ENCODE measurements at regions not wholly inside any gene's neighbourhood (a gene's known extent, or its start where the extent isn't known, plus 50 kb on each side); places are given as distances from the start of the nearest gene placed in this dataset.

DNA sequence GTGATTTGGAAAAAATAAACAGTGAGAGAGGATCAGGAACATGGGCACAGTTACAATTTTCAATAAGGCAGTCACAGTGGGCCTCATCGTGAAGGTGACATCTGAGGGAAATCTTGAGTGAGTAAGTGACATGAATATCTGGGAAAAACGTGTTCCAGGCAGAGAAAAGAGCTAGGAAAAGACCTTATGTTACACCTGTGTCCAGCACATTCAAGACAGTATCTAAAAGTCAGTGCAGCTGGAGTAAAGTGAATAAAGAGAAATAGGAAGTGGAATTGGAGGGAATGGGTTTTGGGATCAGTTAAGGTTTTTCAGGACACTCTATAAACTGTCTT is 827.5 kb upstream of the FAT3 start:
- Histone ChIP-seq H3K9me3 (ENCODE audit: control insufficient read depth, insufficient read depth, low read length) (no peaks in the 10 kb centered on the region), H3K4me3 (ENCODE audit: insufficient read depth, low read depth, low read length) (no peak overlapping the region), H2BK15ac (ENCODE audit: low read depth, low read length) (no peak overlapping the region), H2AFZ (replicated peaks; ENCODE audit: low read length, poor library complexity) (no peak overlapping the region), H2AK5ac (ENCODE audit: low read depth, low read length) (no peak overlapping the region), H3K27me3 (ENCODE audit: control insufficient read depth, insufficient read depth, low read length) (no peaks in the 10 kb centered on the region), H3K56ac (ENCODE audit: extremely low read depth, insufficient read depth, low read length) (no peak overlapping the region), H2AK9ac (replicated peaks; ENCODE audit: low read depth, low read length, poor library complexity) (no peak overlapping the region), H3K23ac (ENCODE audit: low read depth, low read length) (no peak overlapping the region), H4K5ac (ENCODE audit: low read depth, low read length) (no peak overlapping the region), H3K4ac (ENCODE audit: low read depth, low read length) (no peak overlapping the region), H3K79me1 (ENCODE audit: low read depth in 1 of 2, low read length in 2 of 2) (no peaks in the 10 kb centered on the region), H4K8ac (ENCODE audit: low read depth in 2 of 2, low read length in 2 of 2) (no peak overlapping the region), H4K91ac (ENCODE audit: insufficient read depth, low read depth, low read length) (no peak overlapping the region), H3K36me3 (ENCODE audit: control insufficient read depth, insufficient read depth, low read length) (no peaks in the 10 kb centered on the region), H2BK120ac (ENCODE audit: low read depth, low read length) (no peak overlapping the region), H4K20me1 (ENCODE audit: insufficient read depth, low read length) (no peaks in the 10 kb centered on the region), H3K14ac (replicated peaks; ENCODE audit: low read depth, low read length) (no peak overlapping the region), H3K9me1 (ENCODE audit: insufficient read depth, low read length) (no peaks in the 10 kb centered on the region), H3K4me1 (ENCODE audit: control insufficient read depth, insufficient read depth, low read length) (no peaks in the 10 kb centered on the region), H2BK20ac (ENCODE audit: low read depth, low read length) (no peak overlapping the region), H3K4me2 (ENCODE audit: low read depth, low read length) (no peak overlapping the region), H2BK5ac (ENCODE audit: low read depth, low read length, poor library complexity, severe bottlenecking) (no peak overlapping the region), H3K9ac (ENCODE audit: low read depth, low read length) (no peak overlapping the region), H3K27ac (ENCODE audit: insufficient read depth, low read length) (no peak overlapping the region), H3K18ac (ENCODE audit: low read depth, low read length) (no peak overlapping the region)
- CTCF ChIA-PET = no interaction called here
- POLR2A ChIA-PET (ENCODE audit: unreplicated experiment) = no interaction called here
- TF ChIP-seq MAFK (IDR thresholded peaks at IDR 0.05; ENCODE audit: low read depth, low read length) (no peak), FOS (IDR thresholded peaks at IDR 0.05; ENCODE audit: low read depth, low read length) (no peak), CHD1 (IDR thresholded peaks at IDR 0.05; ENCODE audit: low read depth, low read length) (no peak), BHLHE40 (IDR thresholded peaks at IDR 0.05; ENCODE audit: low read depth, low read length) (no peak), SMC3 (IDR thresholded peaks at IDR 0.05; ENCODE audit: low read depth, low read length) (no peak), RFX5 (IDR thresholded peaks at IDR 0.05; ENCODE audit: low read depth, low read length) (no peak), NFE2L2 (IDR thresholded peaks at IDR 0.05; ENCODE audit: low read depth, low read length) (no peak), MAZ (IDR thresholded peaks at IDR 0.05; ENCODE audit: borderline replicate concordance, low read depth, low read length) (no peak), CEBPB (IDR thresholded peaks at IDR 0.05; ENCODE audit: low read depth, low read length) (no peak), RCOR1 (IDR thresholded peaks at IDR 0.05; ENCODE audit: insufficient replicate concordance, low read length) (no peak), RAD21 (IDR thresholded peaks at IDR 0.05; ENCODE audit: low read length) (no peak), MXI1 (IDR thresholded peaks at IDR 0.05; ENCODE audit: borderline replicate concordance, low read depth, low read length) (no peak), POLR2A (IDR thresholded peaks at IDR 0.05; ENCODE audit: low read depth, low read length) (no peak)
- TF ChIP-seq, protein P1, sequence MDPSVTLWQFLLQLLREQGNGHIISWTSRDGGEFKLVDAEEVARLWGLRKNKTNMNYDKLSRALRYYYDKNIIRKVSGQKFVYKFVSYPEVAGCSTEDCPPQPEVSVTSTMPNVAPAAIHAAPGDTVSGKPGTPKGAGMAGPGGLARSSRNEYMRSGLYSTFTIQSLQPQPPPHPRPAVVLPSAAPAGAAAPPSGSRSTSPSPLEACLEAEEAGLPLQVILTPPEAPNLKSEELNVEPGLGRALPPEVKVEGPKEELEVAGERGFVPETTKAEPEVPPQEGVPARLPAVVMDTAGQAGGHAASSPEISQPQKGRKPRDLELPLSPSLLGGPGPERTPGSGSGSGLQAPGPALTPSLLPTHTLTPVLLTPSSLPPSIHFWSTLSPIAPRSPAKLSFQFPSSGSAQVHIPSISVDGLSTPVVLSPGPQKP (IDR thresholded peaks at IDR 0.05; ENCODE audit: borderline replicate concordance, low read depth, low read length) = no peak
- TF ChIP-seq, protein P2, sequence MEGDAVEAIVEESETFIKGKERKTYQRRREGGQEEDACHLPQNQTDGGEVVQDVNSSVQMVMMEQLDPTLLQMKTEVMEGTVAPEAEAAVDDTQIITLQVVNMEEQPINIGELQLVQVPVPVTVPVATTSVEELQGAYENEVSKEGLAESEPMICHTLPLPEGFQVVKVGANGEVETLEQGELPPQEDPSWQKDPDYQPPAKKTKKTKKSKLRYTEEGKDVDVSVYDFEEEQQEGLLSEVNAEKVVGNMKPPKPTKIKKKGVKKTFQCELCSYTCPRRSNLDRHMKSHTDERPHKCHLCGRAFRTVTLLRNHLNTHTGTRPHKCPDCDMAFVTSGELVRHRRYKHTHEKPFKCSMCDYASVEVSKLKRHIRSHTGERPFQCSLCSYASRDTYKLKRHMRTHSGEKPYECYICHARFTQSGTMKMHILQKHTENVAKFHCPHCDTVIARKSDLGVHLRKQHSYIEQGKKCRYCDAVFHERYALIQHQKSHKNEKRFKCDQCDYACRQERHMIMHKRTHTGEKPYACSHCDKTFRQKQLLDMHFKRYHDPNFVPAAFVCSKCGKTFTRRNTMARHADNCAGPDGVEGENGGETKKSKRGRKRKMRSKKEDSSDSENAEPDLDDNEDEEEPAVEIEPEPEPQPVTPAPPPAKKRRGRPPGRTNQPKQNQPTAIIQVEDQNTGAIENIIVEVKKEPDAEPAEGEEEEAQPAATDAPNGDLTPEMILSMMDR (conservative IDR thresholded peaks at IDR 0.05; ENCODE audit: low read depth, low read length) = no peak
- TF ChIP-seq, protein P3, sequence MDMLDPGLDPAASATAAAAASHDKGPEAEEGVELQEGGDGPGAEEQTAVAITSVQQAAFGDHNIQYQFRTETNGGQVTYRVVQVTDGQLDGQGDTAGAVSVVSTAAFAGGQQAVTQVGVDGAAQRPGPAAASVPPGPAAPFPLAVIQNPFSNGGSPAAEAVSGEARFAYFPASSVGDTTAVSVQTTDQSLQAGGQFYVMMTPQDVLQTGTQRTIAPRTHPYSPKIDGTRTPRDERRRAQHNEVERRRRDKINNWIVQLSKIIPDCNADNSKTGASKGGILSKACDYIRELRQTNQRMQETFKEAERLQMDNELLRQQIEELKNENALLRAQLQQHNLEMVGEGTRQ (IDR thresholded peaks at IDR 0.05; ENCODE audit: low read depth, low read length) = no peak
- DNase-seq = no peak
- intact Hi-C loops (cut with micrococcal nuclease) = no loop called here
- dilution Hi-C loops (cut with HindIII; ENCODE audit: low sequenced_read_pairs, unreplicated experiment) = no loop called here
- BruUV-seq (replicated peaks) = no TSS peak
- ATAC-seq (ENCODE audit: low read depth) = no peak
- WGBS, 2 experiments (ENCODE audit: extremely low coverage in 2 of 2, insufficient read length in 1 of 2) = 50% methylated on average over 1 of the region's 2 CpGs; no CpG with 5 or more reads in 1 of the 2 experiments
- in situ Hi-C loops (cut with MboI; ENCODE audit: low sequenced_read_pairs) = no loop called here

All from IMR-90 (cell line).